ENCODE measurements at regions not wholly inside any gene's neighbourhood (a gene's known extent, or its start where the extent isn't known, plus 50 kb on each side); places are given as distances from the start of the nearest gene placed in this dataset.

GRCh38 chr9:23555851-23556250 is 270.2 kb downstream of the ELAVL2 start:
- H3K27me3 Mint-ChIP-seq (ENCODE audit: low read depth): no peaks in the 10 kb centered on the region
- peaks cover 15% of the 10 kb centered on the region for H3K9me3 Mint-ChIP-seq
- DNase-seq (ENCODE audit: low spot score): no peak
- no peaks in the 10 kb centered on the region for H3K4me1 Mint-ChIP-seq (ENCODE audit: low read depth)
- H3K27ac Mint-ChIP-seq: no peak overlapping the region
- H3K36me3 Mint-ChIP-seq (ENCODE audit: low read depth): no peaks in the 10 kb centered on the region
- H3K4me3 Mint-ChIP-seq: no peak overlapping the region

GRCh38 chr9:23556459-23556858 is 269.6 kb downstream of the ELAVL2 start:
- H3K36me3 Mint-ChIP-seq (ENCODE audit: low read depth): no peaks in the 10 kb centered on the region
- H3K9me3 Mint-ChIP-seq: peaks cover 15% of the 10 kb centered on the region
- no peak overlapping the region for H3K27ac Mint-ChIP-seq
- DNase-seq (ENCODE audit: low spot score): no peak
- no peaks in the 10 kb centered on the region for H3K27me3 Mint-ChIP-seq (ENCODE audit: low read depth)
- no peak overlapping the region for H3K4me3 Mint-ChIP-seq
- H3K4me1 Mint-ChIP-seq (ENCODE audit: low read depth): no peaks in the 10 kb centered on the region

GRCh38 chr9:23557689-23558088 is 268.4 kb downstream of the ELAVL2 start:
- H3K36me3 Mint-ChIP-seq (ENCODE audit: low read depth): no peaks in the 10 kb centered on the region
- no peaks in the 10 kb centered on the region for H3K4me1 Mint-ChIP-seq (ENCODE audit: low read depth)
- no peaks in the 10 kb centered on the region for H3K27me3 Mint-ChIP-seq (ENCODE audit: low read depth)
- H3K9me3 Mint-ChIP-seq: peaks cover 16% of the 10 kb centered on the region
- no peak for DNase-seq (ENCODE audit: low spot score)
- H3K27ac Mint-ChIP-seq: no peak overlapping the region
- no peak overlapping the region for H3K4me3 Mint-ChIP-seq

- Mint-ChIP-seq H3K27me3 (ENCODE audit: low read depth) (no peaks in the 10 kb centered on the region), H3K4me1 (ENCODE audit: low read depth) (no peaks in the 10 kb centered on the region), H3K4me3 (no peak overlapping the region), H3K36me3 (ENCODE audit: low read depth) (no peaks in the 10 kb centered on the region), H3K27ac (no peak overlapping the region), H3K9me3 (peaks cover 24% of the 10 kb centered on the region)
- no peak for DNase-seq (ENCODE audit: low spot score)
Measured at GRCh38 chr9:23559522-23559921, 266.5 kb downstream of the ELAVL2 start.

GRCh38 chr9:23563517-23563916 is 262.5 kb downstream of the ELAVL2 start:
- Mint-ChIP-seq H3K27ac (no peak overlapping the region), H3K36me3 (ENCODE audit: low read depth) (no peaks in the 10 kb centered on the region), H3K27me3 (ENCODE audit: low read depth) (no peaks in the 10 kb centered on the region), H3K4me1 (ENCODE audit: low read depth) (no peaks in the 10 kb centered on the region), H3K9me3 (peaks cover 29% of the 10 kb centered on the region), H3K4me3 (no peak overlapping the region)
- DNase-seq (ENCODE audit: low spot score): no peak

GRCh38 chr9:23567516-23568165 is 258.4 kb downstream of the ELAVL2 start:
- no peaks in the 10 kb centered on the region for H3K27me3 Mint-ChIP-seq (ENCODE audit: low read depth)
- peaks cover 38% of the 10 kb centered on the region for H3K9me3 Mint-ChIP-seq
- no peaks in the 10 kb centered on the region for H3K36me3 Mint-ChIP-seq (ENCODE audit: low read depth)
- no peak overlapping the region for H3K4me3 Mint-ChIP-seq
- no peak overlapping the region for H3K27ac Mint-ChIP-seq
- no peaks in the 10 kb centered on the region for H3K4me1 Mint-ChIP-seq (ENCODE audit: low read depth)
- no peak for DNase-seq (ENCODE audit: low spot score)

GRCh38 chr9:23571414-23572104 is 254.5 kb downstream of the ELAVL2 start:
- H3K4me3 Mint-ChIP-seq: no peak overlapping the region
- no peaks in the 10 kb centered on the region for H3K27me3 Mint-ChIP-seq (ENCODE audit: low read depth)
- no peaks in the 10 kb centered on the region for H3K4me1 Mint-ChIP-seq (ENCODE audit: low read depth)
- peaks cover 24% of the 10 kb centered on the region for H3K9me3 Mint-ChIP-seq
- no peak overlapping the region for H3K27ac Mint-ChIP-seq
- no peaks in the 10 kb centered on the region for H3K36me3 Mint-ChIP-seq (ENCODE audit: low read depth)
- no peak for DNase-seq (ENCODE audit: low spot score)

- Mint-ChIP-seq H3K27ac (no peak overlapping the region), H3K4me3 (no peak overlapping the region), H3K9me3 (peaks cover 26% of the 10 kb centered on the region), H3K36me3 (ENCODE audit: low read depth) (no peaks in the 10 kb centered on the region), H3K27me3 (ENCODE audit: low read depth) (no peaks in the 10 kb centered on the region), H3K4me1 (ENCODE audit: low read depth) (no peaks in the 10 kb centered on the region)
- no peak for DNase-seq (ENCODE audit: low spot score)
Measured at GRCh38 chr9:23573800-23574199, 252.2 kb downstream of the ELAVL2 start.

- H3K4me3 Mint-ChIP-seq: no peak overlapping the region
- peaks cover 28% of the 10 kb centered on the region for H3K9me3 Mint-ChIP-seq
- no peaks in the 10 kb centered on the region for H3K4me1 Mint-ChIP-seq (ENCODE audit: low read depth)
- H3K27ac Mint-ChIP-seq: no peak overlapping the region
- no peak for DNase-seq (ENCODE audit: low spot score)
- no peaks in the 10 kb centered on the region for H3K36me3 Mint-ChIP-seq (ENCODE audit: low read depth)
- H3K27me3 Mint-ChIP-seq (ENCODE audit: low read depth): no peaks in the 10 kb centered on the region
Measured at GRCh38 chr9:23577611-23578010, 248.4 kb downstream of the ELAVL2 start.

GRCh38 chr9:23581931-23582330 is 244.1 kb downstream of the ELAVL2 start:
- H3K4me3 Mint-ChIP-seq: no peak overlapping the region
- no peaks in the 10 kb centered on the region for H3K36me3 Mint-ChIP-seq (ENCODE audit: low read depth)
- peaks cover 32% of the 10 kb centered on the region for H3K9me3 Mint-ChIP-seq
- no peak for DNase-seq (ENCODE audit: low spot score)
- no peaks in the 10 kb centered on the region for H3K4me1 Mint-ChIP-seq (ENCODE audit: low read depth)
- no peak overlapping the region for H3K27ac Mint-ChIP-seq
- no peaks in the 10 kb centered on the region for H3K27me3 Mint-ChIP-seq (ENCODE audit: low read depth)

- no peak overlapping the region for H3K27ac Mint-ChIP-seq
- no peaks in the 10 kb centered on the region for H3K4me1 Mint-ChIP-seq (ENCODE audit: low read depth)
- H3K9me3 Mint-ChIP-seq: peaks cover 32% of the 10 kb centered on the region
- DNase-seq (ENCODE audit: low spot score): no peak
- H3K4me3 Mint-ChIP-seq: no peak overlapping the region
- no peaks in the 10 kb centered on the region for H3K27me3 Mint-ChIP-seq (ENCODE audit: low read depth)
- H3K36me3 Mint-ChIP-seq (ENCODE audit: low read depth): no peaks in the 10 kb centered on the region
Measured at GRCh38 chr9:23582836-23583235, 243.2 kb downstream of the ELAVL2 start.

GRCh38 chr9:23586906-23587305 is 239.1 kb downstream of the ELAVL2 start:
- peaks cover 26% of the 10 kb centered on the region for H3K9me3 Mint-ChIP-seq
- no peaks in the 10 kb centered on the region for H3K36me3 Mint-ChIP-seq (ENCODE audit: low read depth)

GRCh38 chr9:23587433-23587832 is 238.6 kb downstream of the ELAVL2 start:
- Mint-ChIP-seq H3K36me3 (ENCODE audit: low read depth) (no peaks in the 10 kb centered on the region), H3K4me1 (ENCODE audit: low read depth) (no peaks in the 10 kb centered on the region), H3K27ac (no peak overlapping the region), H3K27me3 (ENCODE audit: low read depth) (no peaks in the 10 kb centered on the region), H3K4me3 (no peak overlapping the region), H3K9me3 (peaks cover 21% of the 10 kb centered on the region)
- DNase-seq (ENCODE audit: low spot score): no peak

More at GRCh38 chr9:23586906-23587305, 239.1 kb downstream of the ELAVL2 start:
- DNase-seq (ENCODE audit: low spot score): no peak
- H3K27ac Mint-ChIP-seq: no peak overlapping the region
- no peaks in the 10 kb centered on the region for H3K4me1 Mint-ChIP-seq (ENCODE audit: low read depth)
- no peaks in the 10 kb centered on the region for H3K27me3 Mint-ChIP-seq (ENCODE audit: low read depth)
- H3K4me3 Mint-ChIP-seq: no peak overlapping the region

GRCh38 chr9:23587903-23588302 is 238.1 kb downstream of the ELAVL2 start:
- H3K27me3 Mint-ChIP-seq (ENCODE audit: low read depth): no peaks in the 10 kb centered on the region
- no peak overlapping the region for H3K27ac Mint-ChIP-seq
- no peak for DNase-seq (ENCODE audit: low spot score)
- no peak overlapping the region for H3K4me3 Mint-ChIP-seq
- peaks cover 20% of the 10 kb centered on the region for H3K9me3 Mint-ChIP-seq
- H3K36me3 Mint-ChIP-seq (ENCODE audit: low read depth): no peaks in the 10 kb centered on the region
- no peaks in the 10 kb centered on the region for H3K4me1 Mint-ChIP-seq (ENCODE audit: low read depth)
